Muscle of arm (tissue), 1 donor: ENCODE measurements at regions not wholly inside any gene's neighbourhood (a gene's known extent, or its start where the extent isn't known, plus 50 kb on each side); places are given as distances from the start of the nearest gene placed in this dataset.
"Not testable (repeated sequence)": the region's sequence is repeated elsewhere in the genome, so short reads cannot be mapped to it uniquely, and the experiment has no call there.

ENCODE experiments used
- DNase-seq: peaks from one replicate; pipeline ENCODE4 v3.0.0-alpha.2; 2013

DNA sequence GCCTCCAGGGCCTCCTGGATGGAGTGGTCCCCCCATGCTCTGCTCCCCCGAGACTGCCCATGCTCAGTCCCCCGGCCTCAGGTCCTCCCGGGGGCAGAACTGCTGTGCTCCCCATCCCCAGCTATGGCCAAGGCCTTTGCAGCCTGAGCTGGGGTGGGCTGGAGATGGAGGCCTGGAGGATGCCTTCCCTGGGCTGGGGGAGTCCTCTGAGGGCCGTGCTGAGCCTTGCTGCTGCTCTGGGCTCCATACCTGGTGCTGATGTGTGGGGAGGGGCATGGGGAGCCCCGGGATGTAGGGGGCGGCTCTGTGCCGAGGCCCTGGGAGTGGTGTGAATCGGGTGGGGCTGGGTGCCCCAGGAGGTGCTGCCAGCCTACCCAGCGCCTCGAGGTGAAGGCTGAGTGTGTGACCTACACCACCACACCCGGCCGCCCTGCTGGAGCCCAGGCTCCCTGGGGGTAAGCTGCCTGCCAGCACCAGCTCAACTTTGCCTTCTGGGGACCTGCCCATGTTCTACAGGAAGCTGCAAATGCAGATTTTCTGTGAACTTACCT, 109.5 kb downstream of the UNCX start:
- no peak for DNase-seq

DNA sequence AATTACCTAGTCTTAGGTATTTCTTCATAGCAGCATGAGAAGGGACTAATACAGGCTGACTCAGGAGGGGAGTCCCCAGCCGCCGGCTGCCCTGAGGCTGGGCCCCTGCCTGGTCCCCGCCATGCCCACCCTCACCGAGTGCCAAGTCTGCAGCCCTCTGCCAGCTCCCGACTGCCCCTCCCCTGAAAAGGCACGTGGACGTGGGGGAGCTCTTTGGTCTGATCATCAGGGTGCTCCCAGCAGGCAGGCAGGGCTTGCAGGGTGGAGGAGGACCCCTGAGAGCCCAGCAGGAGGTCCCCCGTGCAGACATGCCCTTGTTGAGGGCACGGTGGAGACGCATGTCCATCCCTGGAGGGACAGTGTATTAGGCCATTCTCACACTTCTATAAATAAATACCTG, 110.9 kb downstream of the UNCX start:
- DNase-seq: no peak

- no peak for DNase-seq
These were observed 111.7 kb downstream of the UNCX start for GRCh38 chr7:1344421-1344820.

GRCh38 chr7:1344981-1345701, 112.5 kb downstream of the UNCX start:
- DNase-seq: no peak

- no peak for DNase-seq
These were observed 113.2 kb downstream of the MICALL2 start for GRCh38 chr7:1345796-1346755.

GRCh38 chr7:1346851-1347250, 112.4 kb downstream of the MICALL2 start:
- DNase-seq: no peak

GRCh38 chr7:1348096-1348822, 111.0 kb downstream of the MICALL2 start:
- no peak for DNase-seq

- DNase-seq: no peak
These were observed 110.4 kb downstream of the MICALL2 start for GRCh38 chr7:1348823-1349335.

DNA sequence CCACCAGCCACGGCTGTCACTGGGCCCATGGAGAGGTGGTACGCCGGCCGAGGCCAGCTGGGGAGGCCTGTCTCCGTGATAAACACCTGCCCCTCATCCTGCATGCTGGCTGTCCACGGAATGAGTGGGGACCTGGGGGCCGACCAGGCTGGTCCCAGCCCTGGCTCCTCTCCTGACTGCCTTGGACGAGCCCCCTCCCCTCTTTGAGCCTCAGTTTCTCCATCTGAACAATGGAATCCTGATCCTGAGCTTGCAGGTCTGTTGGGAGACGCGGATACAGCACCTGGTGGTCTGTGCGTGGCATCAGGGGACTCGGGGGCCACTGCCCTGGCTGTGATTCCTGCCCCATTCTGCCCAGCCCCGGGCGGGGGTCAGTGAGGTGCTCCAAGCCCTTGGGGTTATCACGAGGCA, 109.9 kb downstream of the MICALL2 start:
- DNase-seq: no peak

DNA sequence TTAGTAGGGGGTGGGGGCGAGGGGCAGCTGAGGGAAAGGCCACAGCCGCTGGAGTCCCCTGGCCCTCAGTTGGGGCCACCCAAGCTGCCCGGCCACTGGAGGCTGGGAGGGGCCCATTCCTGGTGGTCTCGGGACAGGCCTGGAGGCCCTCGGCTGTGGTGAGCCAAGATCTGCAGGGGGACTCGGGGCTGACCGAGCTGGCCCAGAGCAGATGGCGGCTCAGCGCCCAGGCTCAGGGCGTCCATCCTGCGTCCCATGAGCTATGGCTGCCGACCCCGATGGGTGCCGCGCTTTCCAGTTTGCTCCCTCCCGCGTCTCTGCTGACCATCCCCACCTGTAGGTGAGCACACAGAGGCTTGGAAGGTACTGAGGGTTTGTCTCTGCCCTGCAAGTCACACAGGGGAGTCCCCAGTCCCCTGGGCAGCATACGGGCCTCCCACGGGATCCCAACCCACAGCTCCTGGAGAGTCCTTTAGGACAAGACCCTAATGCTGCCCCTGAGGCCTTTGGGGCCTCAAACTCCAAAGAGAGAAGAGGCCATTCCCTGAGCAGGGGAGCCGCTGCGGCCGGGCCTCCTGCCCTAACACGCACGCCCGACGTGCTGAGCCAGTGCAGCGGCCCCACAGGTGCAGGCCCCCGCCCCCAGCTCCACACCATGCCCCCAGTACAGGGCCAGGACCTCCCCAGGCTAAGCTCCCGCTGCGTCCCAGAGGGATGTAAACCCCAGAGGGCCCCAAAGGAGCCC, 107.2 kb downstream of the MICALL2 start:
- DNase-seq: no peak

DNA sequence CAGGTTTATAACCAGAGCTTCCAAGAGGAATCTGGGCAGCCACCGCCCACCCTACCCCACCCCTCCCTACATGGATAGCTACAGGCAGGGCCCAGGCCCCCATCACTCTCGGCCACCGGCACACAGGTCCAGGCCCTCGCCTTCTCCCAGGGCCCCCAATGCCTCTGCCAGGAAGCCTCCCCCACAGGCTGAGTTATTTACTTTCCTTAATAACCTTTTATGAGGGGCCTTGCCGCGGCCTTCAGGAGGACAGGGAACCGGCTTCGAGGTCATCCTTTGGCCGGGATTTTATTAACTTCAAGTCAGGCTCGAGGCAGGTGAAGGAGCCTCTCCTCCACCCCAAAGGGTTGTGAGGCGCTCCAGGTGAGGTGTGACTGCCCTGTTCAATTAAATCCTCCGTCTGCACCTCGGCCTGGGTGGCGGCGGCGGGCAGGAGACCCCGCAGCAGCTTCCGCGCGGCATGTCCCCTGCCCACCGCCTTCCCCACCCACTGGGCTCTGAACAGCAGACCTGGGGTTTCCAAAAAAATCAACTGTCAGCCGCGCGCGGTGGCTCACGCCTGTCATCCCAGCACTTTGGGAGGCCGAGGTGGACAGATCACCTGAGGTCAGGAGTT, 106.5 kb downstream of the MICALL2 start:
- DNase-seq: no peak

DNA sequence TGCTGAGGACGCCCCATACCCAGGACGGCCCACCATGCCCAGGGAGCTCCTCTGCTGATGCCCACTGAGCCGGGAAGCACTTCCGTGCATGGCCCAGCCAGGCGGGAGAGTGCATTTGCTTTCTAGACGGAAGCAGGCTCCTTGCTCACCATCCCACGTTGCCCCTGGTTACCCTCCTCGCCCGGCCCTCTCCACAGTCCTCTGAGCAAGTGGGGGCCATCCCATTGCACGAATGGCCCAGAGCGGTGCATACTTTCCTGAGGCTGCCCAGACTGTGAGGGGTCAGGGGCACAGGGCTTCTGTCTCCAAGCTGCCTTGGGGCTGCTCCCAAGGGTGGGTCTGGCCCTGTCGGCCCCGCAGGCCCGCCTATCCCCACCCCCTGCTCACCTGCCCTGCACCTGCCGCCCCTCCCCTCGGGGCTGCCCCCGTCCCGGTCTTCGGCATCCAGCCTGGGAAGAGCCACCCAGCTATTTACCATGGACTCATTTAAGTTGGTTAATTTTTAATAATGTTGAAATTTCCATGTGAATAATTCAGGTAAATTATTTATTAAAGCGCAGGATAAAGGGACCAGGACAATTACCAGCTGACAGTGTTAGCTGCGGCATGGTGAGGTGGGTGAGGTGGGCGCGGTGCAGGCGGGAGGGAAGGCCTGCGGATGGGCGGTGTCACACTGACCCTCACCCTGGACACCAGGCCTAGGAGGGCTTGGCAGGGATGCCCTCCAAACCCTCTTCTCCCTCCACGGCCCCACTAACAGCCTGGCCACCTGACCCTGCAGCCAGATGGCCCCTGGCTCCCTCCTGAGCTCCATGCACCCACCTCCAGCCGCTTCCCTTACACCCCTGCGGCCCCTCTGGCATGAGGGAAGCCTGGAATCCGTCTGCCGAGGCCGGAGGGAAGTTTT, 104.4 kb downstream of the MICALL2 start:
- no peak for DNase-seq

- no peak for DNase-seq
These were observed 103.5 kb downstream of the MICALL2 start for GRCh38 chr7:1355568-1356340.

DNA sequence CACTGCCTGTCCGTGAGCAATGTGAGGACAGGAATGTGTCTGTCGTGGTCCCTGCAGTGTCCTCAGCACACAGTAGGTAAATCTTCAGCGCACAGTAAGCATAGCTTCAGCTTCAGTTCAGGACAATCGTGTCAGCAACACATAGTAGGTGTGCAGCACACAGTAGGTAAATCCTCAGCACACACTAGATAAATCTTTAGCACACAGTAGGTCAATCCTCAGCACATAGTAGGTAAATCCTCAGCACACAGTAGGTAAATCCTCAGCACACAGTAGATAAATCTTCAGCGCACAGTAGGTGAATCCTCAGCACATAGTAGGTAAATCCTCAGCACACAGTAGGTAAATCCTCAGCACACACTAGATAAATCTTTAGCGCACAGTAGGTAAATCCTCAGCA, 102.4 kb downstream of the MICALL2 start:
- DNase-seq: not testable (repeated sequence)

GRCh38 chr7:1357260-1357600, 102.0 kb downstream of the MICALL2 start:
- DNase-seq: not testable (repeated sequence)

DNA sequence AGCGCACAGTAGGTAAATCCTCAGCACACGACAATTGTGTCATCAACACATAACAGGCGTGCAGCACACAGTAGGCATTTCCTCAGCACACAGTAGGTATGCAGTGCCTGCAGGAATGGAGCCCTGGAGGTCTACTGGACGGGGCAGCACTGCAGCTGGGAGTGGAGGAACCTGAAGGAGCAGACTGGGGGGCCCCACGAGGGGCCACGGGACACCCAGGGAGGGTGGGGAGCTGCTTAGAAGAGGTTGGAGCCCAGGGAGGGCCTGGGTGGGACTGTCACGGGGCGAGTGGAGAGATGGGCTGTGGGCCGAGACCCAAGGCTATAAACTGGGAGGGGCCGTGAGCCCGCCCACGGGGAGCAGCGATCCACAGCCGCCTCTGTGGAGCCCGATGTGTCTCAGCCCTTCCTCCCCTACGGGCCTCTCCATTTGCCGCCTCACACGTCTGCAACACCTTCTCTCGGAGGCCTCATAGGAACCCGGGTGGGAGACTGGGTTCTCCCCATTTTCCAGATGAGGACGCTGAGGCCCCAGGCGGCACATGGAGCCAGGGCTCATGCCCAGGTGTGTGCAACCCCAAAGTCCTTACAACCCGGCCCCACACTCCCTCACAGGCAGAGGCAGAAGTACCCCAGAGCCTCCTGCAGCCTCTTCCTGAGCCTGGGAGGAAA, 101.5 kb downstream of the MICALL2 start:
- no peak for DNase-seq

DNA sequence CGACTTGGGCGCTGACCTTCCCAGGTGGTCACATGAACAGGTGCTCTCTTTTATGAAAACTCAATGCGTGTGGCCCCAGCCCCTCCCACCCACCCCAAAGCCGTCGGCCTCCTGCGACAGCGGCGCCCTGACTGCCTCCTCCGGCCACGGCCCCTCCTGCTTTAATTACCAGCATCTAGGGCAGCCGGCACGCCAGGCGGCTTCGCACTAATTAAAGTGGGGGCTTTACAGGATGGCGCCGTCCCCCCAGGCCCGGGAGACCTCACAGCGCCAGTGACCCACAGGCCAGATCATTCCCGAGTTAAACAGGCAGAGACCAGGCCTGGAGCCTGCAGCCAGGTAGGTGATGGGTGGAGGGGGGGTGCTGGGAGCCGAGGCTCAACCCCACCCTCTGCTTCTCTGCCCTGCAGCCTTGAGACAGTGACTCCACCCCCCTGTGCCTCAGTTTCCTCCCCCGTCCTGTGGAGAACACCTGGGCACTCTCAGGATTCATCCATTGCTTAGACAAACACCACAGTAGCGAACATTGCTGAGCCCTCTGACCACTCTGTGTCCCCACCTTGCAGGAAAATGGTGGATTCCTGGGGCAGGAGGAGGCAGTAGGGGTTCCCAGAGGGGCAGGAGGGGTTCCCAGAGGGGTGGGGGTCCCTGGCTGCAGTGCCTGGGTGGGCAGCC, 100.8 kb downstream of the MICALL2 start:
- DNase-seq: no peak

DNA sequence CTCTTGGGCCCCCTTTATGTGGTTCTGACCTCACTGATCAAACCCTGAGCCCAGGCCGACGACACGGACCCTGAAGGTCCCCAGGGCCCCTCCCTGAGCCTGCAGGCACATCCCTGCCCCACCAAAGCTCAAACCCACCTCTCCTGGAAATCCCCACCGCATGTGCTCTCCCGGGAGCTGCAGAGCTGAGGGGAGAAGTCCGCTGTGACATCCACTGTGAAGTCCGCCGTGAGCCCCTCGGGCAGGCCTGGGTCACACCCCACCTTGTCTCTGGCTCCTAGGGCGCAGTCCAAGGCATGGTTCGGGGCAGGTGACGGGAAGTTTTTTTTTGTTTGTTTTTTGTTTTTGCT, 100.2 kb downstream of the MICALL2 start:
- no peak for DNase-seq
